HG03442 (cell line): ENCODE measurements at regions not wholly inside any gene's neighbourhood (a gene's known extent, or its start where the extent isn't known, plus 50 kb on each side); places are given as distances from the start of the nearest gene placed in this dataset.
"Not testable (repeated sequence)": the region's sequence is repeated elsewhere in the genome, so short reads cannot be mapped to it uniquely, and the experiment has no call there.

ENCODE experiments used
- ATAC-seq: cut with Tn5 transposase; IDR thresholded peaks from one replicate; pipeline ENCODE4 v1.9.1; 2021; ENCODE audit warnings: mild to moderate bottlenecking, moderate library complexity; ENCODE audit not compliant: unreplicated experiment

GRCh38 chr9:88898039-88898720 lies 93.1 kb upstream of the S1PR3 start:
- no peak for ATAC-seq

DNA sequence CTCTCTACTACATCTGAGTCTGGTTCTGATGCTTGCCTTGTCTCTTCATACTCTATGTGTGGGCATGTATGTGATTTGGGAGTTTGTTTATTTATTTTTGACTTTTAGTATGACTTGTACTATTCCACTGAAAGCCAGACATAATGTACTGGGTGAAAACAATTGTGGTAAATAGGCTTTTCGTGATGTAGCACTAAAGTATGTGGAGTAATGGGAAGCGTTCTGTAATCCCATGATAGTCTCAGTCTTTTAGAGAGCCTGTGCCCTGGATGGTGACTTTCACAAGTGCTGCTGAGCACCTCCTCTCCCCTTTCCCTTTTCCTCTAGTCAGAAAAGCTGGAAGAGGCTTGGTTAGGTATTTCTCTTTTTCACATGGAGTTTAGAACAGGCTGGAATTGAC lies 85.8 kb upstream of the S1PR3 start:
- ATAC-seq: no peak

DNA sequence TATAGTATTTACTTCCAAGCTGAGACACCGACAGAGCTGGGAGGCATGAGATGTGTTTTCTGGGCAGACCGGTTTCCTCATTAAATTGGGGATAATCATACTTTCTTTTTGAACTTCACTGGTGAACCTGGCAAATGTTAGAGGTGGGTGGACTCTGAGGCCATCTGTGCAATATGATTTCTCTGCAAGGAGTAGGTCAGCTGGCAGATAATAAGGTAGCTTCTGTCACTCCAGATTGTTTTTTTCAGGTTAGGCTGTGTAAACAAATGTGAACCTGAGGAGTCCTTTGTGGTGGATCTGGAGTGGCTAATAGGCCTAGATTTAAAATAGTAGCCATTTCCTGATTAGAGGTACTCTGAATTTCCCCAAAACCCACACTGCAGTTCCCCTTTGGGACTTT lies 75.4 kb upstream of the S1PR3 start:
- no peak for ATAC-seq

DNA sequence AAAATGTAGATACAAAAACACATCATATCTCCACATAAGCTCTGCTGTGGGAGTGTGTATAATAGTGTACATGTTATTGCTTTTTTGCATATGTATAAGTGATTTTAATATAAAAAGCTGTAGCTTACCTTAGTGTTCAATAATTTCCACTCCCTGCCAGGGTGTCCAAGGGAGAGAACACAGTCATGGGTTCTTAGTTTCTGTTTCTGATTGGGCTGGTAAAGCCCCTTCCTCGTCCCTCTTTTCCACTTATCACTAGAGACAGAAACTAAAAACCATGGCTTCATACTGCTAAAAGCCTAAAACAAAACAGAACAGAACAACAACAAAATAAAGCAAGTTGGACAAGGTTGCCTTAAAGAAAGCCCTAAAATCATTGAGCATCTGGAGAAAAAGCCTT lies 74.4 kb upstream of the S1PR3 start:
- ATAC-seq: no peak

- no peak for ATAC-seq
These were observed 73.9 kb upstream of the S1PR3 start for GRCh38 chr9:88917375-88917774.

- ATAC-seq: not testable (repeated sequence)
These were observed 72.7 kb upstream of the S1PR3 start for GRCh38 chr9:88918537-88918936.

GRCh38 chr9:88920645-88921044 lies 70.6 kb upstream of the S1PR3 start:
- no peak for ATAC-seq

DNA sequence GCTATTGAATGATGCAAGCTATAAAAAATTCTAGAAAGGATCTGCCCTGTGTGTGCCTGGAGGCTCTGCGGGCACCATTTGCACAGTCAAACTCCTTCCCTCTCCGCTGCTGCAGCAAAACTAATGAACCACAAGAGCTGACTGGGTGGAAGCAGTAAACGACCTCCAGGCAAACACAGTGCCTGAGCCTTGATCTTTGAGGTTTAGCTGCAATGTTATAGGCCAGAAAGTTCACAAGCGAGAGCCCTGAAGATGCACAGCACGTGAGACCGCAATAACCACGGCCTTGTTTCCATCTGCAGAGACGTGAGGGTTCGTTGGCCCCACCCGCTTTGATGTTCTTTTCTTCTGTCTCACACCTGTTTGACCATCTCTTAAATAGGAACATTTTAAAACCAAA lies 69.2 kb upstream of the S1PR3 start:
- peak; percentile 49 for ATAC-seq

DNA sequence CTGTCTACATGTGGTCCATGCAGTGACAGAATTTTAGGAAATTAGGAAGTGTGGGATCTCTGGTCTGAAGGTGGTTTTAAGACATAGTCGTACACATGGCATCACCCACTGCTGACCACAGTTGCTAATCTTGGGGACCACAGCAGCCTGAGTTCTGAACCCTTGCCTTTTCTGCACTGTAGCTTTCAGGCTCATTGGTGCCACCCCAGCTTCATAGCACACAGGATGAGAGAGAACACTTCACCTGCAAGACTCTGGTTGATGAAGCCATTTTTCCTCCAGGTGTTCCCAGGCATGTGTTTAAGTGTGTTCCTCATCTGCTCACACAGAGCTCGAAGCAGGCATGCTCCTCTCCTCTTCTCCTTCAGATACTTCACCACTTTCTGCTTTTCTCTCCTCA lies 68.2 kb upstream of the S1PR3 start:
- ATAC-seq: no peak

GRCh38 chr9:88923653-88924288 lies 67.5 kb upstream of the S1PR3 start:
- no peak for ATAC-seq

DNA sequence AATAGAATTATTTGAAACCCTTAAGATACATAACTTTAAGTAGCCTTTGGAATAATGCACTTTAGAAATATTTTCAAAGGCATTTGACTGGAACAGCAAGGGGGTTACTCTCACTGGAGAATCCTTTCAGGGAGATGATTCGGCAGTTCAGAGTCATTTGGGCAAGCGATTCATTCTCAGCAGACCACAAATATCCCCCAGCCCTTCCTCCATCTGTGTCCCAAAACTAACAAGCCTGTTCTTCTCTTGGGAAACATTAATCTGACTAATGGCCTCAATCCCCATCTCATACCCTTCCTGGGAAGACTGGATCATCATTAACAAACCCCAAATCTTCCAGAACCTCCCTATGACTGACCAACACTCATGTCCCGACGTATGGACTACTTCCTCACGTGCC lies 65.8 kb upstream of the S1PR3 start:
- no peak for ATAC-seq

DNA sequence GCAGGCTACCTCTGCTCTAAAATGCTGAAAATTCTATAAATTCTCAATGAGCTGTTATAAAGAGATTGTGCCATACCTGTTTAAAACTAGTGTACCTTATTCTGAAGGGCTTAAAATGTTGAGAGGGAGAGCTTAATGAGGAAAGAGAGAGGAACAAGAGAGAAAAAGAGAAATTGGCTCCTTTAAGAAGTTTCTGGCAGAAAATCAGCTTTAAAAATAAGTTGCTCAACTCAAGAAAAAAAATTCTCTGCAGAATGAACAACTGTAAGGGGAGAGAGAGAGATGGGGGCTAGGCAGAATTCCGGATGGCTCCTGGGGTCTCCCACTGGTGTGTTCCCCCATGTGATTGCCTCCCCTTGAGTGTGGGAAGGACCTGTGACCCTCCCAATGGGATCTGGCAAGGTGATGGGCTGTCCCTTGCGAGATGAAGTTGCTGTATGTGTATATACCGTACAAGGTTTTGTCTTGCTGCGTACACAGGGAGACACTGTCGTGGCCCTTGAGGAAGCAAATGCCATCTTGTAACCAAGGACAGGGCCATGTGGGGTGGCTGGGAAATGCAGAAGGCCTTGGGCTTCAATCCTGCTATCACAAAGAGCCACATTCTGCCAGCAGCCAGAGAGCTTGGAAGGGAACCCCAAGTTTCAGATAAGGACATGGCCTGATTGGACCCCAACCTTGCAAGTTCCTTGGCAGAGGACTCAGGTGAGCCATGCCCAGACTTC lies 64.3 kb upstream of the S1PR3 start:
- no peak for ATAC-seq

- ATAC-seq: peak; percentile 77
These were observed 63.8 kb upstream of the S1PR3 start for GRCh38 chr9:88927510-88927909.

GRCh38 chr9:88930716-88931115 lies 60.6 kb upstream of the S1PR3 start:
- ATAC-seq: no peak

DNA sequence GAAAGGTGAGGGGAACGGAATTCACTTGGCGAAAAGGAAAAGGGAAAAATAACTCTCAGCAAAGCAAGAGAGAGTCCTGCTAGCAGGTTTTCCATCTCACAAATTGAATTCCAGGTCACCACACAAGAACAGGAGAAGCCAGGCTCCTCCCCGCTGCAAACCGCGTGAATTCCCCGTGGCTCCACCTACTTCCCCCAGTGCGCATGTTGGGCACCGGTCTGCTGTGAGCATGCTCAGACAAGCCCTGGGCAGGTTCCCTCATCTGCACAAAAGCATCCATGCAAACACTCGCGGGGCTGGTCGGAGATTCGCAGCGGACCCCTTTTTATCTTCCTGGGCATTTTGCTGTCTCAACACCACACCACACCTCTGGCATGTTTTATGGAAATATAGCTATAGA lies 58.5 kb upstream of the S1PR3 start:
- no peak for ATAC-seq

GRCh38 chr9:88933607-88934379 lies 57.5 kb upstream of the S1PR3 start:
- ATAC-seq: no peak

DNA sequence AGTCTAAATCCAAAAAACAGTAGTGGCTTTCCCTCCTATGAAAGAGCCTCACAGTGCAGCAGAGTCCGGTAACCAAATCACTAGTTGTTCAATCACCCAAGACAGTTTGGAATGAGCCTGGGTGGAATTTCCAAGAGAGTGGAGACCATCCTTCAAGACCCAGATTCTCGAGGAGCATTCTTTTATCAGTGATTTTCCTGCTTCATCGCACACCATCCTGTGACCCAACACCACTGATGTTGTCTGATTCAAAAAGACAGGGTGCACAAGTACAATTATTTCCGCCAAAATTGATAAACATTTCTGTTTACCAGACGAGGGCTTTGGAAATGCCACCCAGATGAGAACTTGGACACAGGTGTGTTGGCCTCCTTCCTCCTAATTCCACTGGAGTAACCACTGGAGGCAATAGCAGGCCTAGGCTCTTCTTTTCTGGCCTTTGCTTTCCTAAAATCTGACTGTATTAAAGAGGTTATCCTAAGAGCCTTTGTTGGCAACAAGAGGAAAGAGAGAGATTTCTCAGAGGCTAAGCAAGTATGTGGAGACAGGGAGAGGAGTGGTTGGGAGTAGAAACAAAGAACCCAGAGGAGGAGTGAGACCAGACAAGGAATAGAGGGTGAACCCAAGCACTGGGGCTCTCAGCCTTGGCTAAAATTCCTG lies 56.3 kb upstream of the S1PR3 start:
- ATAC-seq: no peak

GRCh38 chr9:88936132-88936531 lies 55.1 kb upstream of the S1PR3 start:
- ATAC-seq: no peak

DNA sequence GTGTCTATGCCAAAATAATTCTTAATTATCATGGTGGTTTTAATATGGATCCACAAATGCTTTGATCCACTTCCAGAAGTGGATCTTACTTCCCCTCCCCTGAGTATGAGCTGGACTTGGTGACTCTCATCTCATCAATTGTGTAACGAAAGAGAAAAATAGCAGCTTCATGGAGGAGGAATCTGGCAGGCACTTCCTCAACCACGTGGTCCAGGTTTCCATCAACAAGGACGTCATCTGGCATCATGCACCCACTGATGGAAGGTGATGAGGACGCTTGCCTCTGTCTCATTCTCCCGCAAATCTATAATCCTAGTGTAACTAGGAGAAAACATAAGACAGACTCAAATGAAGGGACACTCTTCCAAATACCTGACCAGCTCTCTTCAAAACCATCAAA lies 54.6 kb upstream of the S1PR3 start:
- no peak for ATAC-seq

DNA sequence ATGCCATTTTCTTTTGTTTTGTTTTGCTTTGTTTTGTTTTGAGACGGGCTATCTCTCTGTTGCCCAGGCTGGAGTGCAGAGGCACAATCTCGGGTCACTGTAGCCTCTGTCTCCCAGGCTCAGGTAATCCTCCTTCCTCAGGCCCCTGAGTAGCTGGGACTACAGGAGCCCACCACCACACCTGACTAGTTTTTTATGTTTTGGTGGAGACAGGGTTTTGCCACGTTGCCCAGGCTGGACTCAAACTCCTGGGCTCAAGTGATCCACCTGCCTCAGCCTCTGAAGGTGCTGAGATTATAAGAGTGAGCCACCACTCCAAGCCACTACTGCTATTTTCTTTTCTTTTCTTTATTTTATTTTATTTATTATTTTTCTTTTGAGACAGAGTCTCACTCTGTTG lies 54.0 kb upstream of the S1PR3 start:
- no peak for ATAC-seq

DNA sequence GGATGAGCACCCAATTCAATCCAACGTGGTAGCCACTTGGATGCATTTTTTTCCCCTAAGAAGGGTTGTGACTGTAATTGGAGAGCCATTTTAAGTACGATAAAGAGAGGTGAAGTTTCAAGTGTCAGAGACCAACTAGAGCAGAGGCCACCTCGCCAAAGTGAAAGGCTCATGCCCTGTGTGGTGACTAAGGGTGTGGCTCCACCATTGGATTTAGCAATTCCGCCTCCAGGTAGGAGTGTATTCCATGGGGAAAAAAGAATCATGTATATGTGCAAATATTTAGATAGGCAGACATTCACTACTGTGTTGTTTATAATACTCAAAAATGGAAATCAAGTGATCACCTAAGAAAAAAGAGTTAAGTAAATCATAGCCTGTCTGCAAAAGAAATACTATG lies 53.1 kb upstream of the S1PR3 start:
- no peak for ATAC-seq
